Panc1 (cell line): ENCODE measurements at regions not wholly inside any gene's neighbourhood (a gene's known extent, or its start where the extent isn't known, plus 50 kb on each side); places are given as distances from the start of the nearest gene placed in this dataset.

Source experiments
- POLR2AphosphoS5 ChIP-seq: IDR thresholded peaks from 2 replicates; pipeline ENCODE4 v1.6.1; 2012; ENCODE audit warnings: mild to moderate bottlenecking, low read depth, low read length, moderate library complexity
- TF ChIP-seq, protein P1 (sequence below): fragments of 450-650 bp; IDR thresholded peaks from 2 replicates; pipeline ENCODE4 v1.5.1; 2017; ENCODE audit warnings: mild to moderate bottlenecking

DNA sequence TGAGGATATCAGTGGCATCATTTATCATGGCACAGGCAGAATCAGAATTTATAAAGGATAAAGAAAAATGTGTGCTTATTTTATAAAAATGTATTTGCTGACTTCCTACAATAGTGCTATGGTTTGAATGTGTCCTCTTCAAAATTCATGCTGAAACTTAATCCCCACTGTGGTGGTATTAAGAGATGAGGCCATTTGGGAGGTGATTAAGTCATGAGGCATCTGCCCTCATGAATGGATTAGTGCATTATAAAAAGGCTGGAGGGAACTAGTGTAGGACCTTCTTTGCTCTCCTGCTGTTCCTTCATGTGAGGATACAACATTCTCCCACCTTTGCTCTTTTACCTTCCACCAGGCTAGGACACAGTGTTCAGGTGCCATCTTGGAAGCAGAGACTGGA lies 212.8 kb downstream of the RFC3 start:
- TF ChIP-seq, protein P1, sequence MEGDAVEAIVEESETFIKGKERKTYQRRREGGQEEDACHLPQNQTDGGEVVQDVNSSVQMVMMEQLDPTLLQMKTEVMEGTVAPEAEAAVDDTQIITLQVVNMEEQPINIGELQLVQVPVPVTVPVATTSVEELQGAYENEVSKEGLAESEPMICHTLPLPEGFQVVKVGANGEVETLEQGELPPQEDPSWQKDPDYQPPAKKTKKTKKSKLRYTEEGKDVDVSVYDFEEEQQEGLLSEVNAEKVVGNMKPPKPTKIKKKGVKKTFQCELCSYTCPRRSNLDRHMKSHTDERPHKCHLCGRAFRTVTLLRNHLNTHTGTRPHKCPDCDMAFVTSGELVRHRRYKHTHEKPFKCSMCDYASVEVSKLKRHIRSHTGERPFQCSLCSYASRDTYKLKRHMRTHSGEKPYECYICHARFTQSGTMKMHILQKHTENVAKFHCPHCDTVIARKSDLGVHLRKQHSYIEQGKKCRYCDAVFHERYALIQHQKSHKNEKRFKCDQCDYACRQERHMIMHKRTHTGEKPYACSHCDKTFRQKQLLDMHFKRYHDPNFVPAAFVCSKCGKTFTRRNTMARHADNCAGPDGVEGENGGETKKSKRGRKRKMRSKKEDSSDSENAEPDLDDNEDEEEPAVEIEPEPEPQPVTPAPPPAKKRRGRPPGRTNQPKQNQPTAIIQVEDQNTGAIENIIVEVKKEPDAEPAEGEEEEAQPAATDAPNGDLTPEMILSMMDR: no peak
- TF ChIP-seq POLR2AphosphoS5: no peak
